Natural killer cell treated with Interleukin-12 subunit alpha and Interleukin-12 subunit beta and Interleukin-15 and Interleukin-18, amount 100 ng/mL, for 72 hours (primary cell): ENCODE measurements at regions not wholly inside any gene's neighbourhood (a gene's known extent, or its start where the extent isn't known, plus 50 kb on each side); places are given as distances from the start of the nearest gene placed in this dataset.
A peak's percentile ranks its signal among the peaks of the same experiment; 100 is the strongest.
"Not testable (repeated sequence)": the region's sequence is repeated elsewhere in the genome, so short reads cannot be mapped to it uniquely, and the experiment has no call there.

Experiments
- ATAC-seq, 2 donors: fragments of 150-1000 bp; cut with Tn5 transposase in 1 of 2; sonication (Bioruptor Pico), chemical (Tn5 transposase) in 1 of 2; 2 replicates each; pipeline ENCODE4 v1.10.0; 2021
- DNase-seq: peaks from one replicate; pipeline ENCODE4 v3.0.0; 2022; ENCODE audit warnings: low spot score
- H3K27ac Mint-ChIP-seq, 2 donors: 1 replicate in 1 of 2; 2 replicates in 1 of 2; pipeline ENCODE4 v1.8.0; 2022; ENCODE audit warnings: mixed read lengths in 2 of 2, mild to moderate bottlenecking in 1 of 2, moderate library complexity in 1 of 2
- H3K27me3 Mint-ChIP-seq, 2 donors: 1 replicate in 1 of 2; 2 replicates in 1 of 2; pipeline ENCODE4 v1.8.0; 2022; ENCODE audit warnings: mixed read lengths in 2 of 2
- H3K36me3 Mint-ChIP-seq: one replicate; pipeline ENCODE4 v1.8.0; 2022; ENCODE audit warnings: mixed read lengths
- H3K4me1 Mint-ChIP-seq, 2 donors: 1 replicate in 1 of 2; 2 replicates in 1 of 2; pipeline ENCODE4 v1.8.0; 2022; ENCODE audit warnings: low read depth in 2 of 2, mixed read lengths in 2 of 2, mild to moderate bottlenecking in 1 of 2
- H3K4me3 Mint-ChIP-seq: one replicate; pipeline ENCODE4 v1.8.0; 2022; ENCODE audit warnings: mixed read lengths
- H3K9me3 Mint-ChIP-seq: 2 replicates; pipeline ENCODE4 v1.8.0; 2022; ENCODE audit warnings: mixed read lengths

DNA sequence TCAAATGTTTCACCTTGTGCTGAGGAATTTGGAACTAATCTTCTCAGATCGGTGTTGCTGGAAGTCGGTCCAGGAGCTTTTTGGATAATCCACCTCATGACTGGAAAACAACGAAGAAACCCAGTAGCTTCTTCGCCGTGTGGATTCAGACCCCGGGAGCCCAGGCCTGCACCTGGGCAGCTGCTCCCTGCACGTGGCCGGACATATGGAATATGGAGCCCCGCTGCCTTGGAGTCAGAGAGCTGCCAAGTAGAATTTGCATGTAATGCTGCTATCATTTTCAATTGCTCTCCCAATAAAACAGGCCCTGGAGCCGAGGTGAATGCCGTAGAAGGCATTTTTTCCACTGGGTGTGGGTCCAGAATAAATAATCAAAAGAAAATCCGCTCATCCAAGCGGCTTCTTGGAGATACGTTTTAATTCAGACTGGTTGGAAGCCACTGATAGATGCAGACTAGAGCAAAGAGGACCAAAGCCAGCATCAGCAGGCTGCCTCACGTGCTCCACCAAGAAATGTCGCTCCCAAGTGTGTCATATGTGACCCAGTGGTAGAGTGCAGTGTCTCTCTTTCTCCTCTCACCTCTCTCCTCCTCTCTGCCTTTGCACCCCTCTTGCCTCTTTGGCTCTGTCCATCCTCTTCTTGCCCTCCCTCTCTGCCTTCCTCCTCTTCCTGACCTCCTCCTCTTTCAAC is 115.3 kb downstream of the ZNF664 start:
- Mint-ChIP-seq H3K9me3 (no peaks in the 10 kb centered on the region), H3K36me3 (no peaks in the 10 kb centered on the region), H3K27ac (no peak overlapping the region), H3K4me3 (no peak overlapping the region), H3K4me1 (peaks cover 0 to 2% of the 10 kb centered on the region in 2 donors), H3K27me3 (no peaks in the 10 kb centered on the region)
- ATAC-seq (no peak), DNase-seq (no peak)

DNA sequence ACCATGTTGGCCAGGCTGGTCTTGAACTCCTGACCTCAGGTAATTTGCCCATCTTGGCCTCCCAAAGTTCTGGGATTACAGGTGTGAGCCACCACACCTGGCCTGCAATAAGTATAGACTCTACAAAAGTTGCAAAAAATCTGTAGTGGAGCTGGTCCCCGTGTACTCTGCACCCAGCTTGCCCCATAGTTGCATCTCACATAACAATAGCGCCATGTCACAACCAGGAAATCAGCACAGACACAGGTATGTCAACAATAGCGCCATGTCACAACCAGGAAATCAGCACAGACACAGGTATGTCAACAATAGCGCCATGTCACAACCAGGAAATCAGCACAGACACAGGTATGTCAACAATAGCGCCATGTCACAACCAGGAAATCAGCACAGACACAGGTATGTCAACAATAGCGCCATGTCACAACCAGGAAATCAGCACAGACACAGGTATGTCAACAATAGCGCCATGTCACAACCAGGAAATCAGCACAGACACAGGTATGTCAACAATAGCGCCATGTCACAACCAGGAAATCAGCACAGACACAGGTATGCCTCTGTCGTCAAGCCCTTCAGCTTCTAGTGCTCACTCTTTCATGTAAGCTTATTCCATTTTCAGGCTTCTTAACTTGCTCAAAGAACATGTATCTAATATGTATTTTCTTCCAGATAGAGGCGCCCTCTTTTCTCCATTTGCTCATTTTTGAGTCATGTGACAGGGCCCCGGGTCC is 116.3 kb downstream of the ZNF664 start:
- ATAC-seq, H3K36me3 Mint-ChIP-seq, H3K27me3 Mint-ChIP-seq, H3K4me3 Mint-ChIP-seq, H3K27ac Mint-ChIP-seq, DNase-seq, H3K9me3 Mint-ChIP-seq, H3K4me1 Mint-ChIP-seq: not testable (repeated sequence)

DNA sequence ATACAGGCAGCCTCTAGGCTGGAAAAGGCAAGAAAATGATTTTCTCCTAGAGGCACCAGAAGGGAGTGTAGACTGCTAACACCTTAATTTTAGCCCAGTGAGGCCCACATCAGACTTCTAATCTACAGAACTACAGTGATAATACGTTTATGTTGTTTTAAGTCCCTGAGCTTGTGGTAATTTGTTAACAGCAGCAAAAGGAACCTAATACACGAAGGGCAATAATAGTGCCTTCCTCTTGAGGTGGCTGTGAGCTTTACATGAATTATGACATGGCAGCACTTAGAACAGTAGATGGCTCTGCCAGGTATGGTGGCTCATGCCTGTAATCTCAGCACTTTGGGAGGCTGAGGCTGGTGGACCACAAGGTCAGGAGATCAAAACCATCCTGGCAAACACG is 118.8 kb downstream of the ZNF664 start:
- H3K27me3 Mint-ChIP-seq: peaks cover 0 to 2% of the 10 kb centered on the region in 2 donors
- ATAC-seq (no peak), DNase-seq (no peak)
- no peak overlapping the region for H3K27ac Mint-ChIP-seq
- no peaks in the 10 kb centered on the region for H3K4me1 Mint-ChIP-seq
- H3K4me3 Mint-ChIP-seq: no peak overlapping the region
- no peaks in the 10 kb centered on the region for H3K36me3 Mint-ChIP-seq
- H3K9me3 Mint-ChIP-seq: no peaks in the 10 kb centered on the region

DNA sequence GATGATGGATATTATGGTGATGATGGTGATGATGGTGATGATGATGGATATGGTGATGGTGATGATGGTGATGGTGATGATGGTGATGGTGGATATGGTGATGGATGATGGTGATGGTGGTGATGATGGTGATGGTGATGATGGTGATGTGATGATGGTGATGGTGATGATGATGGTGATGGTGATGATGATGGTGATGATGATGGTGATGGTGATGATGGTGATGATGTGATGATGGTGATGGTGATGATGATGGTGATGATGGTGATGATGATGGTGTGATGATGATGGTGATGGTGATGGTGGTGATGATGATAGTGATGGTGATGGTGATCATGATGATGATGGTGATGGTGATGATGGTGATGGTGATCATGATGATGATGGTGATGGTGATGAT is 119.5 kb downstream of the ZNF664 start:
- not testable (repeated sequence) for ATAC-seq, H3K9me3 Mint-ChIP-seq, DNase-seq, H3K27me3 Mint-ChIP-seq, H3K4me1 Mint-ChIP-seq, H3K4me3 Mint-ChIP-seq, H3K27ac Mint-ChIP-seq, H3K36me3 Mint-ChIP-seq

DNA sequence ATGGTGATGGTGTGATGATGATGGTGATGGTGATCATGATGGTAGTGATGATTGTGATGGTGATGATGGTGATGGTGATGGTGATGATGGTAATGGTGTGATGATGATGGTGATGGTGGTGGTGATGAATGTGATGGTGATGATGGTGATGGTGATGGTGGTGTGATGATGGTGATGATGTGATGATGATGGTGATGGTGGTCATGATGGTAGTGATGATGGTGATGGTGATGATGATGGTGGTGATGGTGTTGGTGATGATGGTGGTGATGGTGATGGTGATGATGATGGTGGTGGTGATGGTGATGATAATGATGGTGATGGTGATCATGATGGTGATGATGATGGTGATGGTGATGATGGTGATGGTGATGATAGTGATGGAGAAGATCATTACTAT is 120.3 kb downstream of the ZNF664 start:
- Mint-ChIP-seq H3K4me1 (no peaks in the 10 kb centered on the region), H3K27me3 (peaks cover 3 to 15% of the 10 kb centered on the region in 2 donors), H3K27ac (no peak overlapping the region), H3K9me3 (no peaks in the 10 kb centered on the region), H3K4me3 (no peak overlapping the region), H3K36me3 (no peaks in the 10 kb centered on the region)
- no peak for ATAC-seq
- no peak for DNase-seq

DNA sequence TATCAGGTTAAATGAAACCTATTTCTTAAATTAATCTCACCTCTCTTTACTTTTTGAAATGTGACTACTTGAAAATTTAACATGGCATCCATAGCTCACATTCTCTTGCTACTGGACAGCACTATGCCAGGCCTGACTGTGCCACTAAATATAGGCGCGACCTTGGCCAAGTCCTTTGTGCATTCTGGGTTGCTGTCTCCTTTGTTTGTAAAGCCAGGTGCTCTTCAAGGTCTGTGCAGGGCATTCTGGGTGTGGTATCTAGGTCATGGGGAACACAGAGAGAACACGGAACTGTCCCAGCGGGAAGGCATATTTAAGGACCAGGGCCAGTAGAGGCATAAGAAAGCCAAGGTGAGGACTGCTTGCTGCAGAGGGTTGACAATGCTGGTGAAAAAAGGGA is 121.2 kb downstream of the ZNF664 start:
- no peaks in the 10 kb centered on the region for H3K9me3 Mint-ChIP-seq
- no peaks in the 10 kb centered on the region for H3K4me1 Mint-ChIP-seq
- DNase-seq (peak; percentile 6), ATAC-seq (no peak)
- H3K27ac Mint-ChIP-seq: no peak overlapping the region
- H3K27me3 Mint-ChIP-seq: peaks cover 3 to 15% of the 10 kb centered on the region in 2 donors
- no peak overlapping the region for H3K4me3 Mint-ChIP-seq
- no peaks in the 10 kb centered on the region for H3K36me3 Mint-ChIP-seq

DNA sequence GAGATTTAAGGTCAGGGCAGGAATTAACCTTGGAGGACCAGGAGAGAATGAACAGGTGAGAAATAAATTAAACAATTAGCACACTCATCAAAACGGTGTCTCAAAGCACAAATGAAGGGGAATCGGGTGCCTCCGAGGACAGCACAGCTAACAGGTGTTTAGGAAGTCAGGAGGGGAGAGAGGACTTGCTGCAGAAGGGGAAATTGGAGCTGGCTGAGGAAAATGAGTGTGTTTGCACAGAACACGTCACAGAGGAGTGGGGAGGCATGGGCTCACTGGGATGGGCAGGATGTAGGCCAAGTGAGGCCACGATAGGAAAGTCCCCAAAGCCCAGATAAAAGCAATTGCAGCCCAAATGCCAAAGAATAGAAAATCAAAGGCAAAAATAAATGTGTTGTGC is 121.7 kb downstream of the ZNF664 start:
- no peaks in the 10 kb centered on the region for H3K4me1 Mint-ChIP-seq
- no peaks in the 10 kb centered on the region for H3K9me3 Mint-ChIP-seq
- no peak overlapping the region for H3K4me3 Mint-ChIP-seq
- H3K27ac Mint-ChIP-seq: no peak overlapping the region
- ATAC-seq (no peak), DNase-seq (peak; percentile 25)
- no peaks in the 10 kb centered on the region for H3K36me3 Mint-ChIP-seq
- H3K27me3 Mint-ChIP-seq: peaks cover 3 to 15% of the 10 kb centered on the region in 2 donors

DNA sequence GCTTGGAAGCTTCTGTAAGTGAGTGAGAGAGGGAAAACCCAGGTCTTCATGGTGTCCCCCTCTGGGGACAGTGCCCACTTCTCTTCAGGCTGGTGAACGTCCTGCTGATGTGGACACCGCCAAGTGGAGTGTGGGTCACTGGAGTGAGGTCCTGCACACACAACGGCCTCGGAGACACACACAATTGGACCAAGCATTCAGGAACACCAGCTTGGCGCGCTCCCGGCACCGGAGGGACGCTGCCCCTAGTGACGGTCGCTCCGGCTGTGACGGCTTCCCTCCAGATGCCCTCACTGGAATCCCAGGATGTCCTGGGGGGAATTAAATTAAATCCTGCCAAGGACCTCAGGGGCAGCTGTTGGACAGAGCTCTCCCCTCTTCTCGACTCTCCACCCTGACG is 123.1 kb downstream of the ZNF664 start:
- Mint-ChIP-seq H3K27me3 (peaks cover 3 to 15% of the 10 kb centered on the region in 2 donors), H3K4me1 (no peaks in the 10 kb centered on the region), H3K27ac (no peak overlapping the region), H3K4me3 (no peak overlapping the region), H3K36me3 (no peaks in the 10 kb centered on the region), H3K9me3 (no peaks in the 10 kb centered on the region)
- ATAC-seq (no peak), DNase-seq (peak; percentile 29)

DNA sequence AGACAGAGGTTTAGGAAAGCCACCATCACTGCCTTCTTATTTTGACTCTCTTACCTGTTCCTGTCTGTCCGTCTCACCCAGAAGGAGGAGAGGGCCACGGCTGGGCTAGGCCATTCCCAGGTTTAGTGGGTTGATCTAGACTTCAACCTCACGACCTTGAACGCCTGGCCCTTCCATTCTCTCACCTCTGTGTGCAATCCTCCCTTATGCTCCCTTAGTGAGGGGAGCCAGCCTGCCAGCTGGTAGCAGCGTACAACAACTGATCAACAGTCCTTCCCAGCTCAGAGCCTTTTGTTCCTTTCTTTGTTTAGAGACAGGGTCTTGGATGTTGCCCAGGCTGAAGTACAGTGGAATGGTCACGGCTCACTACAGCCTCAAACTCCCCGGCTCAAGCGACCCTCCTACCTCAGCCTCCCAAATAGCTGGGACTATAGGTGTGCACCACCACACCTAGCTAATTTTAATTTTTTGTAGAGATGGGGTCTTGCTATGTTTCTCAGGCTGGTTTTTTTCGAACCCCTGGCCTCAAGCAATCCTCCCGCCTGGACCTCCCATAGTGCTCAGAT is 123.9 kb downstream of the ZNF664 start:
- no peak overlapping the region for H3K4me3 Mint-ChIP-seq
- no peaks in the 10 kb centered on the region for H3K9me3 Mint-ChIP-seq
- ATAC-seq (no peak), DNase-seq (peak; percentile 25)
- H3K4me1 Mint-ChIP-seq: no peaks in the 10 kb centered on the region
- H3K36me3 Mint-ChIP-seq: no peaks in the 10 kb centered on the region
- H3K27ac Mint-ChIP-seq: no peak overlapping the region
- H3K27me3 Mint-ChIP-seq: peaks cover 3 to 15% of the 10 kb centered on the region in 2 donors

DNA sequence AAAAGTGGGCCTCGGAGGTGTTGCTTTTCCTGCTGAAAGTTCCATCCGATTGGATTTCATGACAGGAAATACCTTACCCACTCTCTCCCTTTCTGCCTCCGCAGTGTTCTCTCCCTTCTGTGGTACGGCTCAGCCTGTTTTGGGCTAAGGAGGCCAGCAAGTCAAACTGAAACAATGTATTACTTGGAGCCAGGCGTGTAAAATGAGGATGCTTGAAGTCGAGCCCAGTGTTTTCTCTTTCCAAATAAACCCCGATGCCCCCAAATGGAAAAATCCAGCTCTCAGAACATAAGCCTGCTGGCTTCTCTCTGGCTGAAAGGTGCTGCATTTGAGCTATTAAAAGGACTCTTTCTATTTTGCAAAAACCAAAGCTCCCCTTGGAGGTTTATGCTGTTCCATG is 124.7 kb downstream of the ZNF664 start:
- Mint-ChIP-seq H3K36me3 (no peaks in the 10 kb centered on the region), H3K4me3 (no peak overlapping the region), H3K27me3 (peaks cover 3 to 15% of the 10 kb centered on the region in 2 donors), H3K9me3 (no peaks in the 10 kb centered on the region), H3K4me1 (no peaks in the 10 kb centered on the region), H3K27ac (no peak overlapping the region)
- no peak for ATAC-seq
- peak; percentile 12 for DNase-seq

DNA sequence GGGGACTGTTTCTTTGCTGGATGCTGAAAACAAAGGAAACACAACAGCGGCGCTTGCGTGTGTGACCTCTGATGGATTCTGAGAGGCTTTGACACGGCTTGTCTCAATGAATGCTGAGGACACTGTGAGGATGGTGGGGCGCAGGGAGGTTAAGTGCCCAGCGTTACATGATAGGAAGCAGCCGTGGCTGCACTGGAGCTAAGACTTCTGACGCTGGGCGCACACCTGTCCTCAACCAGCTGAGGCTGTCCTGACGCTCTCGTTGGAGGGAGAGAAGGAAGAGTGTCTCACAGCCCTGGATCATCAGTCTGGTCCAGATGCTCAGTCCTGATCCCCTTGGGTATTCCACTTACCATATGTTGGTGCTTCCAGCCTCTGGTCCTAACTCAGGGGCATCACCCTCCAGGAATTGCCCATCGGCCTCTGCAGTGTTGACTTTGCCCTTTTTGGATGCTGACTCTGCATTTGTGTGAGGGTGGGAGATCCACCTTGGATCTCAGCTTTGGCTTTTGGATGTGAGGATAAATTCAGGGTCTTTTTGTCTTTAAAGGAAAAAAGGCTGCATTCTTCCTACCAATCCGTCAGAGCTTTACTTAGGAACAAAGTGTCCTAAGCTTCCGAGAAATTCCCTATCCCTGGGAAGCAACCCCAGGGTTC is 125.2 kb downstream of the ZNF664 start:
- peak; percentile 8 for DNase-seq
- Mint-ChIP-seq H3K9me3 (no peaks in the 10 kb centered on the region), H3K27ac (no peak overlapping the region), H3K27me3 (peaks cover 3 to 15% of the 10 kb centered on the region in 2 donors), H3K4me3 (no peak overlapping the region), H3K4me1 (no peaks in the 10 kb centered on the region), H3K36me3 (no peaks in the 10 kb centered on the region)
- ATAC-seq: no peak

DNA sequence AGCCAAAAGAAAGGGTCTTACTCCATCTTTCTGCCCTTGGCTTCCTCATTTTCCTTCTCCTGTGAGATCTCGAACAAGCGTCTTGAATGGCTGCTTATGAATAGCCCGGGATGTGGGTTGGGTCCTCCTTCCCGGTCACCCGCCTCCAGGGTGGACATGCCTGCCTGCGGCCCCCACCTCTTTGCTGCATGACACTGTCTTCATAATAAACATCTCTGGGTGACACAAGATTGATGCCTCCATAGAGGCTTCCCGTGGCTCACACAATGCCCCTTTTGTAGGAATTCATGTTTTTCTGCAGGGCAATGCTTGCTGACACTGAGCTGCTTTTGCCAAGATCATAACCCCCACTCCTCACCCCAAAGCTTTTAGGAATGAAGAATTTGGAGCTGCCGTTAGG is 125.9 kb downstream of the ZNF664 start:
- ATAC-seq (no peak), DNase-seq (peak; percentile 42)
- Mint-ChIP-seq H3K36me3 (no peaks in the 10 kb centered on the region), H3K4me1 (no peaks in the 10 kb centered on the region), H3K27ac (no peak overlapping the region), H3K4me3 (no peak overlapping the region), H3K27me3 (peaks cover 3 to 15% of the 10 kb centered on the region in 2 donors), H3K9me3 (no peaks in the 10 kb centered on the region)

DNA sequence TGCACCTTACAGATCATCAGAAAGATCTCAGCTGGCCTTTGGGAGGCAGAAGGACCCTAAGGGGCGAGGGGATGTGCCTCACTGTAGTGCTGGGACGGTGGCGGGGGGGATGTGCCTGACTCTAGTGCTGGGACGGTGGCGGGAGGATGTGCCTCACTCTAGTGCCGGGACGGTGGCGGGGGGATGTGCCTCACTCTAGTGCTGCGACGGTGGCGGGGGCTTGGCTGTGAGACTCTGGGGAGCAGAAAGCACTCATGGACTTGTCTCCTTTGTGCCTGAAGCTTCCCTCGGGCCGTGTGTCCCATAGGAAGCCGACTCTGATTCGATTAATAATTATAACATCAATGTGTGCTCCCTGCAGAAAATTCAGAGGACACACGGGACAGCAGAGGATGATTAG is 126.6 kb downstream of the ZNF664 start:
- Mint-ChIP-seq H3K9me3 (no peaks in the 10 kb centered on the region), H3K36me3 (no peaks in the 10 kb centered on the region), H3K4me1 (no peaks in the 10 kb centered on the region), H3K27me3 (peaks cover 3 to 15% of the 10 kb centered on the region in 2 donors), H3K27ac (no peak overlapping the region), H3K4me3 (no peak overlapping the region)
- no peak for ATAC-seq
- DNase-seq: peak; percentile 45
